BE2C (cell line): ENCODE measurements at regions not wholly inside any gene's neighbourhood (a gene's known extent, or its start where the extent isn't known, plus 50 kb on each side); places are given as distances from the start of the nearest gene placed in this dataset.
A peak's percentile ranks its signal among the peaks of the same experiment; 100 is the strongest.
"Not testable (repeated sequence)": the region's sequence is repeated elsewhere in the genome, so short reads cannot be mapped to it uniquely, and the experiment has no call there.

Experiments used
- DNase-seq: peaks from one replicate; pipeline ENCODE4 v3.0.0-alpha.2; 2020
- H3K27me3 ChIP-seq: fragments of 250-450 bp; sonication (Bioruptor Pico); 2 replicates; pipeline ENCODE4 v1.5.1; 2020; ENCODE audit warnings: mild to moderate bottlenecking
- H3K36me3 ChIP-seq: fragments of 250-450 bp; sonication (Bioruptor Pico); 2 replicates; pipeline ENCODE4 v1.5.1; 2020; ENCODE audit warnings: mild to moderate bottlenecking
- H3K4me1 ChIP-seq: fragments of 250-450 bp; sonication (Bioruptor Pico); 2 replicates; pipeline ENCODE4 v1.5.1; 2020
- H3K4me3 ChIP-seq: 2 replicates; pipeline ENCODE4 v1.5.1; 2011; ENCODE audit warnings: low read depth, low read length
- H3K9me3 ChIP-seq: fragments of 250-450 bp; sonication (Bioruptor Pico); 2 replicates; pipeline ENCODE4 v1.5.1; 2020
- CTCF ChIP-seq: IDR thresholded peaks from 2 replicates; pipeline ENCODE4 v1.5.1; 2012; ENCODE audit warnings: mild to moderate bottlenecking, low read depth, low read length

DNA sequence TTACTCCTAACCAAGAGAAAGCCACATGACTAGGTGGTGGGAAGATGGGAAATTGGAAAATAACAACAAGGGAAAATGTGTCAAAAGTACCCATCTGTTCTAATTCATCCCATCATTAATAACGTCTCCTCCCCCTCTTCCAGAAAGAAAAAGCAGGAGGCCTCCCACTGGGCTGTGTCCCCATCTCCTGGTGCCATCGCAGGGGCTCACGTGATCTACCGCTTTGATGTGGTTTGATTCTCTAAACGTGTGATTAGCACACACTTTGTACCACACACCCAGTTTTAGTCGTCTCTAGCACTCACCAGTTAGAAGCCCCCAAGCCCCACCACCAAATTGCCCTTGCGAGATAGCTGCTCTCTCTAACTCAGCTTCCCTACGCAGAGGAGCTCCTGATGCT lies 353.6 kb downstream of the RRAGC start:
- DNase-seq, result no peak
- no peak for TF ChIP-seq CTCF
- Histone ChIP-seq H3K4me1 (no peaks in the 10 kb centered on the region), H3K9me3 (no peaks in the 10 kb centered on the region), H3K27me3 (no peaks in the 10 kb centered on the region), H3K4me3 (no peak overlapping the region), H3K36me3 (no peaks in the 10 kb centered on the region)

- Histone ChIP-seq H3K36me3 (no peaks in the 10 kb centered on the region), H3K4me3 (no peak overlapping the region), H3K4me1 (no peaks in the 10 kb centered on the region), H3K27me3 (no peaks in the 10 kb centered on the region), H3K9me3 (no peaks in the 10 kb centered on the region)
- peak; percentile 35 for TF ChIP-seq CTCF
- DNase-seq, result peak; percentile 14
Measured at GRCh38 chr1:38502758-38503157, 356.8 kb downstream of the RRAGC start.

DNA sequence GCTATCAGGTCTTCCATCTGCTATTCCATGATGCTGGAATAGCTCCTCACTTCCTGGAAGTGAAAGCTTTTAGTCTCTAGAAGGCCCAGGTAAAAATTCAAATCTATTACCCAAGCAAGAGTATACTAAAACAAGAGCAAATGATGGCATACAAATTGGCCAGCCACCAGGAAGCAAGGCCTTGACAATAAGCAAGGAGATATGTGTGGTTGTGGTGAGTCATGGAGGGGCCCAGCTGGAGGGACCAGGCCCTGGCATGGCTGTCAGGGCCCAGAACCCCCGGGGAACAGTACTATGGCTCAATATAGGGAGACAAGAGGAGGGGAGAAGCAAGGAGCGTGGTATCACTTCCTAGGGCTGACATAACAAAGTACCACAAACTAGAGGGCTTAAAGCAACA lies 358.7 kb downstream of the RRAGC start:
- no peaks in the 10 kb centered on the region for H3K27me3 ChIP-seq
- no peaks in the 10 kb centered on the region for H3K4me1 ChIP-seq

GRCh38 chr1:38500352-38500751 lies 359.2 kb downstream of the RRAGC start:
- no peaks in the 10 kb centered on the region for H3K36me3 ChIP-seq
- DNase-seq, result peak; percentile 6
- H3K4me1 ChIP-seq, result no peaks in the 10 kb centered on the region
- H3K9me3 ChIP-seq, result no peaks in the 10 kb centered on the region
- no peak overlapping the region for H3K4me3 ChIP-seq
- H3K27me3 ChIP-seq, result no peaks in the 10 kb centered on the region
- peak; percentile 52 for TF ChIP-seq CTCF

More for the DNA sequence above, 358.7 kb downstream of the RRAGC start:
- no peaks in the 10 kb centered on the region for H3K36me3 ChIP-seq
- H3K9me3 ChIP-seq, result no peaks in the 10 kb centered on the region
- no peak overlapping the region for H3K4me3 ChIP-seq
- DNase-seq, result no peak
- no peak for TF ChIP-seq CTCF

- no peak for DNase-seq
- Histone ChIP-seq H3K27me3 (no peaks in the 10 kb centered on the region), H3K4me3 (no peak overlapping the region), H3K9me3 (no peaks in the 10 kb centered on the region), H3K36me3 (no peaks in the 10 kb centered on the region), H3K4me1 (no peaks in the 10 kb centered on the region)
- TF ChIP-seq CTCF, result no peak
Measured at GRCh38 chr1:38498686-38499085, 360.9 kb downstream of the RRAGC start.

GRCh38 chr1:38497921-38498656 lies 361.5 kb downstream of the RRAGC start:
- DNase-seq, result no peak
- no peaks in the 10 kb centered on the region for H3K27me3 ChIP-seq
- no peaks in the 10 kb centered on the region for H3K9me3 ChIP-seq
- H3K4me3 ChIP-seq, result no peak overlapping the region
- no peaks in the 10 kb centered on the region for H3K4me1 ChIP-seq
- no peak for TF ChIP-seq CTCF
- no peaks in the 10 kb centered on the region for H3K36me3 ChIP-seq

DNA sequence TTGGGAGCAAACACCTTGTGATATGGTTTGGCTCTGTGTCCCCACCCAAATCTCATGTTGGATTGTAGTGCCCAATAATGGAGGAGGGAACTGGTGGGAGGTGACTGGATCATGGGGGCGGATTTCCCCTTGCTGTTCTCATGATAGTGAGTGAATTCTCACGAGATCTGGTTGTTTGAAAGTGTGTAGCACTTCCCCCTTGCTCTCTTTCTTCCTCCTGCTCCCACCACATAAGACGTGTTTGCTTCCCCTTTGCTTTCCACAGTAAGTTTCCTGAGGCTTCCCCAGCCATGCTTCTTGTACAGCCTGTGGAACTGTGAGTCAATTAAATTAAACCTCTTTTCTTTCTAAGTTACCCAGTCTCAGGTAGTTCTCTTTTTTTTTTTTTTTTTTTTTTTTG lies 366.3 kb downstream of the RRAGC start:
- H3K4me1 ChIP-seq, H3K36me3 ChIP-seq, DNase-seq, H3K27me3 ChIP-seq, H3K4me3 ChIP-seq, H3K9me3 ChIP-seq: not testable (repeated sequence)
